Neural cell (in vitro differentiated cells): ENCODE measurements at regions not wholly inside any gene's neighbourhood (a gene's known extent, or its start where the extent isn't known, plus 50 kb on each side); places are given as distances from the start of the nearest gene placed in this dataset.

Experiments
- H2AFZ ChIP-seq: fragments of 200-600, 300-800 bp; sonication (generic), shearing (Covaris generic); 2 replicates; pipeline ENCODE4 v1.6.0; 2014; ENCODE audit warnings: low read depth, mild to moderate bottlenecking, antibody characterized with exemption, low read length, moderate library complexity
- H3F3A ChIP-seq: fragments of 200-600 bp; shearing (Covaris generic); 2 replicates; pipeline ENCODE4 v1.6.1; 2016; ENCODE audit warnings: mild to moderate bottlenecking, moderate library complexity, mixed read lengths, antibody characterized with exemption, low read length; ENCODE audit not compliant: insufficient read depth, poor library complexity, severe bottlenecking
- H3K27ac ChIP-seq: fragments of 200-600, 300-800 bp; sonication (generic), shearing (Covaris generic); 2 replicates; pipeline ENCODE4 v1.5.1; 2014; ENCODE audit warnings: mild to moderate bottlenecking, low read length, moderate library complexity
- H3K27me3 ChIP-seq: fragments of 300-800, 200-600 bp; sonication (generic), shearing (Covaris generic); 2 replicates; pipeline ENCODE4 v1.6.0; 2014; ENCODE audit warnings: mild to moderate bottlenecking, low read depth, low read length, moderate library complexity; ENCODE audit not compliant: insufficient read depth
- H3K36me3 ChIP-seq: fragments of 300-800, 200-600 bp; sonication (generic), shearing (Covaris generic); 2 replicates; pipeline ENCODE4 v1.5.1; 2014; ENCODE audit warnings: mild to moderate bottlenecking, antibody characterized with exemption, low read length, moderate library complexity; ENCODE audit not compliant: insufficient read depth
- H3K4me2 ChIP-seq: fragments of 300-800, 200-600 bp; sonication (generic), shearing (Covaris generic); 2 replicates; pipeline ENCODE4 v1.6.0; 2014; ENCODE audit warnings: mild to moderate bottlenecking, low read length
- H3K4me3 ChIP-seq: fragments of 300-800, 200-600 bp; sonication (generic), shearing (Covaris generic); 2 replicates; pipeline ENCODE4 v1.5.1; 2014; ENCODE audit warnings: mild to moderate bottlenecking, low read length, moderate library complexity
- H3K79me2 ChIP-seq: fragments of 200-600 bp; shearing (Covaris generic); replicated peaks from 2 replicates; pipeline ENCODE4 v1.6.0; 2014; ENCODE audit warnings: mild to moderate bottlenecking, low read length, moderate library complexity; ENCODE audit not compliant: insufficient read depth
- H3K9ac ChIP-seq: fragments of 300-800, 200-600 bp; sonication (generic), shearing (Covaris generic); 2 replicates; pipeline ENCODE4 v1.6.1; 2016; ENCODE audit warnings: mild to moderate bottlenecking, low read length, mixed read lengths
- H3K9me2 ChIP-seq: fragments of 200-600 bp; shearing (Covaris generic); 2 replicates; pipeline ENCODE4 v1.6.1; 2016; ENCODE audit warnings: mild to moderate bottlenecking, low read length, mixed read lengths; ENCODE audit not compliant: insufficient read depth
- H3K9me3 ChIP-seq: fragments of 200-600, 300-800 bp; sonication (generic), shearing (Covaris generic); 2 replicates; pipeline ENCODE4 v1.6.1; 2016; ENCODE audit warnings: mild to moderate bottlenecking, mixed run types, low read length, moderate library complexity, mixed read lengths
- H4K20me1 ChIP-seq: fragments of 200-600 bp; shearing (Covaris generic); 2 replicates; pipeline ENCODE4 v1.6.1; 2016; ENCODE audit warnings: mild to moderate bottlenecking, mixed run types; ENCODE audit not compliant: insufficient read depth
- EP300 ChIP-seq: fragments of 450-650 bp; conservative IDR thresholded peaks from 2 replicates; pipeline ENCODE4 v1.6.1; 2014; ENCODE audit warnings: antibody characterized with exemption, mild to moderate bottlenecking, moderate library complexity; ENCODE audit not compliant: poor library complexity, severe bottlenecking
- EZH2 ChIP-seq: fragments of 200-600, 300-800 bp; shearing (Covaris generic), sonication (generic); IDR thresholded peaks from 2 replicates; pipeline ENCODE4 v1.6.1; 2014; ENCODE audit warnings: antibody characterized with exemption, low read length, borderline replicate concordance, mild to moderate bottlenecking; ENCODE audit not compliant: insufficient read depth, poor library complexity, severe bottlenecking
- MXI1 ChIP-seq: fragments of 450-650 bp; conservative IDR thresholded peaks from 2 replicates; pipeline ENCODE4 v1.6.1; 2014; ENCODE audit warnings: antibody characterized with exemption, mild to moderate bottlenecking; ENCODE audit not compliant: poor library complexity, severe bottlenecking
- POLR2AphosphoS5 ChIP-seq: IDR thresholded peaks from 2 replicates; pipeline ENCODE4 v1.6.1; 2012
- RAD21 ChIP-seq: fragments of 450-650 bp; conservative IDR thresholded peaks from 2 replicates; pipeline ENCODE4 v1.6.1; 2014; ENCODE audit warnings: antibody characterized with exemption, mild to moderate bottlenecking, moderate library complexity
- REST ChIP-seq: IDR thresholded peaks from 2 replicates; pipeline ENCODE4 v1.6.1; 2012; ENCODE audit warnings: borderline replicate concordance
- SMC3 ChIP-seq: fragments of 450-650 bp; conservative IDR thresholded peaks from 2 replicates; pipeline ENCODE4 v1.6.1; 2014; ENCODE audit warnings: antibody characterized with exemption, mild to moderate bottlenecking, moderate library complexity; ENCODE audit not compliant: poor library complexity
- TAF1 ChIP-seq: IDR thresholded peaks from 2 replicates; pipeline ENCODE4 v1.6.1; 2012; ENCODE audit warnings: low read depth
- TF ChIP-seq, protein P1 (sequence below): fragments of 450-650 bp; IDR thresholded peaks from 2 replicates; pipeline ENCODE4 v1.5.1; 2014; ENCODE audit warnings: antibody characterized with exemption, mild to moderate bottlenecking, moderate library complexity; ENCODE audit not compliant: poor library complexity, severe bottlenecking

GRCh38 chr4:23993373-23993772 is 103.5 kb upstream of the PPARGC1A start:
- Histone ChIP-seq H3F3A (no peaks in the 10 kb centered on the region), H3K27me3 (no peaks in the 10 kb centered on the region), H2AFZ (no peak overlapping the region), H3K27ac (no peak overlapping the region), H3K79me2 (no peaks in the 10 kb centered on the region), H3K4me2 (no peak overlapping the region), H4K20me1 (no peaks in the 10 kb centered on the region), H3K4me3 (no peak overlapping the region), H3K36me3 (no peaks in the 10 kb centered on the region), H3K9ac (no peak overlapping the region), H3K9me3 (no peaks in the 10 kb centered on the region), H3K9me2 (no peaks in the 10 kb centered on the region)
- TF ChIP-seq MXI1, result no peak
- TF ChIP-seq TAF1, result no peak
- no peak for TF ChIP-seq EZH2
- no peak for TF ChIP-seq SMC3
- TF ChIP-seq, protein P1, sequence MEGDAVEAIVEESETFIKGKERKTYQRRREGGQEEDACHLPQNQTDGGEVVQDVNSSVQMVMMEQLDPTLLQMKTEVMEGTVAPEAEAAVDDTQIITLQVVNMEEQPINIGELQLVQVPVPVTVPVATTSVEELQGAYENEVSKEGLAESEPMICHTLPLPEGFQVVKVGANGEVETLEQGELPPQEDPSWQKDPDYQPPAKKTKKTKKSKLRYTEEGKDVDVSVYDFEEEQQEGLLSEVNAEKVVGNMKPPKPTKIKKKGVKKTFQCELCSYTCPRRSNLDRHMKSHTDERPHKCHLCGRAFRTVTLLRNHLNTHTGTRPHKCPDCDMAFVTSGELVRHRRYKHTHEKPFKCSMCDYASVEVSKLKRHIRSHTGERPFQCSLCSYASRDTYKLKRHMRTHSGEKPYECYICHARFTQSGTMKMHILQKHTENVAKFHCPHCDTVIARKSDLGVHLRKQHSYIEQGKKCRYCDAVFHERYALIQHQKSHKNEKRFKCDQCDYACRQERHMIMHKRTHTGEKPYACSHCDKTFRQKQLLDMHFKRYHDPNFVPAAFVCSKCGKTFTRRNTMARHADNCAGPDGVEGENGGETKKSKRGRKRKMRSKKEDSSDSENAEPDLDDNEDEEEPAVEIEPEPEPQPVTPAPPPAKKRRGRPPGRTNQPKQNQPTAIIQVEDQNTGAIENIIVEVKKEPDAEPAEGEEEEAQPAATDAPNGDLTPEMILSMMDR, result no peak
- no peak for TF ChIP-seq RAD21
- TF ChIP-seq EP300, result no peak
- TF ChIP-seq POLR2AphosphoS5, result no peak
- no peak for TF ChIP-seq REST

GRCh38 chr4:23991444-23991843 is 101.6 kb upstream of the PPARGC1A start:
- Histone ChIP-seq H3F3A (no peaks in the 10 kb centered on the region), H3K9me2 (no peaks in the 10 kb centered on the region), H4K20me1 (no peaks in the 10 kb centered on the region), H3K79me2 (no peaks in the 10 kb centered on the region), H3K27me3 (no peaks in the 10 kb centered on the region), H3K9me3 (no peaks in the 10 kb centered on the region), H3K4me2 (no peak overlapping the region), H3K27ac (no peak overlapping the region), H2AFZ (no peak overlapping the region), H3K4me3 (no peak overlapping the region), H3K9ac (no peak overlapping the region), H3K36me3 (no peaks in the 10 kb centered on the region)
- TF ChIP-seq RAD21, result no peak
- TF ChIP-seq SMC3, result no peak
- no peak for TF ChIP-seq TAF1
- TF ChIP-seq EZH2, result no peak
- TF ChIP-seq EP300, result no peak
- TF ChIP-seq, protein P1, result no peak
- TF ChIP-seq POLR2AphosphoS5, result no peak
- TF ChIP-seq REST, result no peak
- no peak for TF ChIP-seq MXI1
